ENCODE measurements at regions not wholly inside any gene's neighbourhood (a gene's known extent, or its start where the extent isn't known, plus 50 kb on each side); places are given as distances from the start of the nearest gene placed in this dataset.

DNA sequence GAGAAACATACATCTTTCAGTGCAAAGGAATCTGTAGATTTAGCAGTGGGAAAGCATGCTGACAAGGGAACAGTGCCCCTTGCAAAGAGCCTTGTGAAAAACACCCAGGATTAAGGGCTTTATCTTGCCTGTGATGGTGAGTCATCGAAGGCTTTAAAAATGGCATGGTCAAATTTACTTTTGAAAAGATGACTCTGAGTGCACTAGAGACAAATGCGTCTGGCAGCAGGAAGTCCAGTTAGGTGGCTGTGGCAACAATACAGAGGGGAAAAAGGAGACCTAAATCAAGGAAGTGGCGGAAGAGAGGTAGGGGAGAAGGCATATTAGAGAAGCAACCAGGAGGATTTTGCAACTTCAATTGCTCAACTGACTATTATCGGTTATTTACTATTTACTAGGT lies 472.6 kb upstream of the CPEB2 start:
- no peaks in the 10 kb centered on the region for H3K27me3 Mint-ChIP-seq
- no peak for DNase-seq
- ATAC-seq (replicated peaks), result no peak
- H3K9me3 Mint-ChIP-seq, result peaks cover 0 to 6% of the 10 kb centered on the region in 2 donors
- no peak overlapping the region for H3K27ac Mint-ChIP-seq
- no peaks in the 10 kb centered on the region for H3K4me1 Mint-ChIP-seq (ENCODE audit: low read depth in 2 of 2)
- no peak overlapping the region for H3K4me3 Mint-ChIP-seq
- no peaks in the 10 kb centered on the region for H3K36me3 Mint-ChIP-seq (ENCODE audit: insufficient read depth)

DNA sequence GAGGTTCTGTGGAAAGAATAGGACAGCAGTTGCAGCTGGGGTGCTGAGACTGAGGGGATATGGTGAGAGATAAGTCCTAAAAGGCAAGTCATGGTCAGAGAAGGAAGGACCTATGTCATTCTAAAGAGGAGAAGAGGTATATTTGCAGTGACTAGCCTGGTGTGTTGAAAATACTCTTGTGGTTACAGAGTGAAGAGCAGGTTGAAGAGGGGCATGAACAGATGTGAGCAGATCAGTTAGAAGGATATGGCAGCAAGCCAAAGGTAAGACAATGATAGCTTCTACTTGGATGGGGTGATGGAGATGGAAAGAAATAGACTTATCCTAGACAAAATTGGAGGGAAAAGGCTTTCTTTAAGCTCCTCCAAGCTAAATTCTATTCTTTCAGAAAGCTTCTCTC lies 469.8 kb upstream of the CPEB2 start:
- Mint-ChIP-seq H3K9me3 (peaks cover 0 to 6% of the 10 kb centered on the region in 2 donors), H3K4me1 (ENCODE audit: low read depth in 2 of 2) (no peaks in the 10 kb centered on the region), H3K36me3 (ENCODE audit: insufficient read depth) (no peaks in the 10 kb centered on the region), H3K27me3 (no peaks in the 10 kb centered on the region), H3K27ac (no peak overlapping the region), H3K4me3 (no peak overlapping the region)
- ATAC-seq (replicated peaks) (no peak), DNase-seq (no peak)

DNA sequence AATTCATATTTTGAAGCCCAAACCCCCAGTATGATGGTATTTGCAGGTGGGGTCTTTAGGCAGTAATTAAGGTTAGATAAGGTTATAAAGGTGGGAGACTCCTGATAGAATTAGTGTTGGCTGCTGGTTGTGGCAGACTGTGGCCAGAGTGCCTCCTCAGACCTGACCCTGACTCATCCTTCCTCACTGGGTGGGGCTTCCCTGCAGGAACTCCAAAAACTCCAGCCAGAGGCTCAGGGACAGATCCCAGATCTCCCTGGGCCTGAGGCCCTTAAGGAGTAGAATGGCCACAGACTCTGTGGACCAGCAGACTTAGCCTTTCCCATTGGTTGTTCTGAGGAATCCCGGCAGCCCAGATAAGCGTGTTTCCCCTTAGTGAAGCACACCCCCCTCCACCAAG lies 463.0 kb upstream of the CPEB2 start:
- Mint-ChIP-seq H3K27me3 (no peaks in the 10 kb centered on the region), H3K9me3 (peaks cover 2 to 27% of the 10 kb centered on the region in 2 donors), H3K4me3 (no peak overlapping the region), H3K36me3 (ENCODE audit: insufficient read depth) (no peaks in the 10 kb centered on the region), H3K27ac (no peak overlapping the region), H3K4me1 (ENCODE audit: low read depth in 2 of 2) (no peaks in the 10 kb centered on the region)
- ATAC-seq (replicated peaks) (no peak), DNase-seq (no peak)

GRCh38 chr4:14545163-14545562 lies 457.1 kb upstream of the CPEB2 start:
- Mint-ChIP-seq H3K4me3 (no peak overlapping the region), H3K27ac (no peak overlapping the region), H3K9me3 (peaks cover 4 to 19% of the 10 kb centered on the region in 2 donors), H3K36me3 (ENCODE audit: insufficient read depth) (no peaks in the 10 kb centered on the region), H3K4me1 (ENCODE audit: low read depth in 2 of 2) (no peaks in the 10 kb centered on the region), H3K27me3 (no peaks in the 10 kb centered on the region)
- DNase-seq, result no peak
- ATAC-seq (replicated peaks), result no peak

DNA sequence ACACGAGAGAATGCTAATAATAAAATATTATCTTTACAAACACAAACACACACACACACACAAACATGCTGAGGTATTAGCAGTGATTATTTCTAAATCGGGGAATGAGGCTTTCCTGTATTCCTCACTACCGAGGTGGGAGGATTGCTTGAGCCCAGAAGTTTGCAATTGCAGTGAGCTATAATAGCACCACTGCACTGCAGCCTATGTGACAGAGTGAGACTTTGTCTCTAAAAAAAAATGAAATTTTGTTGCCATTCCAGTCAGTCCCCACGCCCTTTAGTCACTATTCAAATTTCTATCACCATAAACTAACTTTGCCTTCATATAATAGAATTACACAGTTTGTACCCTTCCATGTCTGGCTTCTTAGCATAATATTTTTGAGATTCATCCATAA lies 456.5 kb upstream of the CPEB2 start:
- DNase-seq (no peak), ATAC-seq (replicated peaks) (no peak)
- H3K4me1 Mint-ChIP-seq (ENCODE audit: low read depth in 2 of 2), result no peaks in the 10 kb centered on the region
- no peaks in the 10 kb centered on the region for H3K27me3 Mint-ChIP-seq
- no peaks in the 10 kb centered on the region for H3K36me3 Mint-ChIP-seq (ENCODE audit: insufficient read depth)
- H3K4me3 Mint-ChIP-seq, result no peak overlapping the region
- peaks cover 2 to 12% of the 10 kb centered on the region in 2 donors for H3K9me3 Mint-ChIP-seq
- H3K27ac Mint-ChIP-seq, result no peak overlapping the region

- Mint-ChIP-seq H3K27me3 (no peaks in the 10 kb centered on the region), H3K27ac (no peak overlapping the region), H3K4me1 (ENCODE audit: low read depth in 2 of 2) (no peaks in the 10 kb centered on the region), H3K36me3 (ENCODE audit: insufficient read depth) (no peaks in the 10 kb centered on the region), H3K4me3 (no peak overlapping the region), H3K9me3 (peaks cover 0 to 8% of the 10 kb centered on the region in 2 donors)
- no peak for ATAC-seq (replicated peaks)
- no peak for DNase-seq
Measured at GRCh38 chr4:14552119-14552518, 450.2 kb upstream of the CPEB2 start.

GRCh38 chr4:14559646-14560045 lies 442.6 kb upstream of the CPEB2 start:
- H3K36me3 Mint-ChIP-seq (ENCODE audit: insufficient read depth), result no peaks in the 10 kb centered on the region
- no peak overlapping the region for H3K4me3 Mint-ChIP-seq
- no peaks in the 10 kb centered on the region for H3K4me1 Mint-ChIP-seq (ENCODE audit: low read depth in 2 of 2)
- DNase-seq (no peak), ATAC-seq (replicated peaks) (no peak)
- peaks cover 0 to under 1% of the 10 kb centered on the region in 2 donors for H3K9me3 Mint-ChIP-seq
- no peak overlapping the region for H3K27ac Mint-ChIP-seq
- no peaks in the 10 kb centered on the region for H3K27me3 Mint-ChIP-seq

DNA sequence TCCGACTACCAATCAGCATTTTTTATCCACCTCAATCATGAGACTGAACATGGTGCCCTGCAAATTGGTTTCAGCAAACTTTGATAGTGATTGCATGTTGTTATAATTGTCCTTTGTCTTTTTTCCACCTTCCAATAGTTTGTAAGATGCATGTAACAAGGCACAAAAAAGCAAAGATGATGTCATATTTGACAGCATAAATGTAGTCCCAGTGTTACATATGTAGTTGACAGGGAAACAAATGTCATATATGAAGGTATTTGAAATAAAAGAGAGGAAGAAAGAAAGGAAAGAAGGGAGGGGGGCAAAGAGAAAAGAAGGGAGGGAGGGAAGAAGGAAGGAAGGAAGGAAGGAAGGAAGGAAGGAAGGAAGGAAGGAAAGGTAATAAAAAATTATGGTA lies 441.7 kb upstream of the CPEB2 start:
- H3K27ac Mint-ChIP-seq, result no peak overlapping the region
- H3K27me3 Mint-ChIP-seq, result no peaks in the 10 kb centered on the region
- DNase-seq (no peak), ATAC-seq (replicated peaks) (no peak)
- H3K36me3 Mint-ChIP-seq (ENCODE audit: insufficient read depth), result no peaks in the 10 kb centered on the region
- peaks cover 0 to 3% of the 10 kb centered on the region in 2 donors for H3K9me3 Mint-ChIP-seq
- no peak overlapping the region for H3K4me3 Mint-ChIP-seq
- no peaks in the 10 kb centered on the region for H3K4me1 Mint-ChIP-seq (ENCODE audit: low read depth in 2 of 2)

- DNase-seq (no peak), ATAC-seq (replicated peaks) (no peak)
- H3K4me3 Mint-ChIP-seq, result no peak overlapping the region
- peaks cover 0 to 3% of the 10 kb centered on the region in 2 donors for H3K9me3 Mint-ChIP-seq
- no peak overlapping the region for H3K27ac Mint-ChIP-seq
- H3K27me3 Mint-ChIP-seq, result no peaks in the 10 kb centered on the region
- H3K4me1 Mint-ChIP-seq (ENCODE audit: low read depth in 2 of 2), result no peaks in the 10 kb centered on the region
- H3K36me3 Mint-ChIP-seq (ENCODE audit: insufficient read depth), result no peaks in the 10 kb centered on the region
Measured at GRCh38 chr4:14562901-14563300, 439.4 kb upstream of the CPEB2 start.

DNA sequence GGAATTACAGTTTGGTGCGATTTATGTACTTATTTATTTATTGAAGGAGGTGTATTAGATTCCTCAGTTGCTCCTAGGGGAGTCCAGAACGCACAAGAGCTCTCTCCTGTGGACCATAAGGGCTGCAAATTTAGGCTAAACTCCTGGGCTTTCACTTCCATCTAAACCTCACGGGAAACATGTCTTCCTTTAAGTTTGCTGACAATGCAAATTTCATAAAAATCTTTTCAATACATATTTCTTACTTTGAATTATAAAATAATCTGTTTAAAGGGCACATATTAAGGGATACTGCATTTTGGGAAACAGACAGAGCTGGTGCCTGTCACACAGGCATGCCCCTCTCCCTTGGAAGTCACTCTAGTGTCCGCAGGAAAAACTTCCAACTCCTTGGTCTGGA lies 438.0 kb upstream of the CPEB2 start:
- Mint-ChIP-seq H3K27me3 (no peaks in the 10 kb centered on the region), H3K27ac (no peak overlapping the region), H3K9me3 (peaks cover 0 to 3% of the 10 kb centered on the region in 2 donors), H3K36me3 (ENCODE audit: insufficient read depth) (no peaks in the 10 kb centered on the region), H3K4me1 (ENCODE audit: low read depth in 2 of 2) (no peaks in the 10 kb centered on the region), H3K4me3 (no peak overlapping the region)
- no peak for DNase-seq
- no peak for ATAC-seq (replicated peaks)

- no peak for DNase-seq
- Mint-ChIP-seq H3K36me3 (ENCODE audit: insufficient read depth) (no peaks in the 10 kb centered on the region), H3K4me3 (no peak overlapping the region), H3K4me1 (ENCODE audit: low read depth in 2 of 2) (no peaks in the 10 kb centered on the region), H3K27ac (no peak overlapping the region), H3K9me3 (peaks cover 0 to 3% of the 10 kb centered on the region in 2 donors), H3K27me3 (no peaks in the 10 kb centered on the region)
- ATAC-seq (replicated peaks), result no peak
Measured at GRCh38 chr4:14566518-14566917, 435.8 kb upstream of the CPEB2 start.

GRCh38 chr4:14568351-14568750 lies 433.9 kb upstream of the CPEB2 start:
- no peak for ATAC-seq (replicated peaks)
- no peaks in the 10 kb centered on the region for H3K4me1 Mint-ChIP-seq (ENCODE audit: low read depth in 2 of 2)
- H3K4me3 Mint-ChIP-seq, result no peak overlapping the region
- H3K27me3 Mint-ChIP-seq, result no peaks in the 10 kb centered on the region
- peaks cover 0 to 3% of the 10 kb centered on the region in 2 donors for H3K9me3 Mint-ChIP-seq
- H3K36me3 Mint-ChIP-seq (ENCODE audit: insufficient read depth), result no peaks in the 10 kb centered on the region
- no peak for DNase-seq
- no peak overlapping the region for H3K27ac Mint-ChIP-seq

- H3K36me3 Mint-ChIP-seq (ENCODE audit: insufficient read depth), result no peaks in the 10 kb centered on the region
- H3K4me1 Mint-ChIP-seq (ENCODE audit: low read depth in 2 of 2), result no peaks in the 10 kb centered on the region
- ATAC-seq (replicated peaks), result no peak
- H3K9me3 Mint-ChIP-seq, result no peaks in the 10 kb centered on the region
- H3K27ac Mint-ChIP-seq, result no peak overlapping the region
- no peaks in the 10 kb centered on the region for H3K27me3 Mint-ChIP-seq
- no peak for DNase-seq
- H3K4me3 Mint-ChIP-seq, result no peak overlapping the region
Measured at GRCh38 chr4:14575289-14575688, 427.0 kb upstream of the CPEB2 start.

DNA sequence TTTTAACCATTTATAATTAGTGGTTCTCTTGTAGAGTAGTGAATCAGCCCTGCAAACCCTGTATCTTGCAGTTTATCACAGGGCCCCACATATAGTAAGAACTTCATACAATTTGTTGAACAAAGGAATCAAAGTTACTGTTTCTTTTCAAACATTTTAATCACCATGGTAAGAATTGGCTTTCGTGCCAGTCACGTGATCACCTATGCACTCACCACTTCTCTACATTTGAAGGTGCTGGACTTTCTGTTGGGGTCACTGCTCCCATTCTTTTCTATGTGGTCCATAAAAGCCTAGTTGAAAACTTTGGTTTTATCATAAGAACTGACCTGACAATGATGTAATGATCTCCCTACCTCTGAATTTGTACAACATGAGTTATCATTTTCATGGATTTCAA lies 426.4 kb upstream of the CPEB2 start:
- no peak for DNase-seq
- Mint-ChIP-seq H3K4me3 (no peak overlapping the region), H3K27ac (no peak overlapping the region), H3K9me3 (no peaks in the 10 kb centered on the region), H3K36me3 (ENCODE audit: insufficient read depth) (no peaks in the 10 kb centered on the region), H3K4me1 (ENCODE audit: low read depth in 2 of 2) (no peaks in the 10 kb centered on the region), H3K27me3 (no peaks in the 10 kb centered on the region)
- ATAC-seq (replicated peaks), result no peak

GRCh38 chr4:14580061-14580460 lies 422.2 kb upstream of the CPEB2 start:
- H3K27ac Mint-ChIP-seq, result no peak overlapping the region
- DNase-seq (no peak), ATAC-seq (replicated peaks) (no peak)
- peaks cover 0 to 2% of the 10 kb centered on the region in 2 donors for H3K9me3 Mint-ChIP-seq
- H3K4me1 Mint-ChIP-seq (ENCODE audit: low read depth in 2 of 2), result no peaks in the 10 kb centered on the region
- no peak overlapping the region for H3K4me3 Mint-ChIP-seq
- no peaks in the 10 kb centered on the region for H3K27me3 Mint-ChIP-seq
- no peaks in the 10 kb centered on the region for H3K36me3 Mint-ChIP-seq (ENCODE audit: insufficient read depth)
